Gastroesophageal sphincter (tissue), 3 donors: ENCODE measurements at regions not wholly inside any gene's neighbourhood (a gene's known extent, or its start where the extent isn't known, plus 50 kb on each side); places are given as distances from the start of the nearest gene placed in this dataset.

Experiments used
- EP300 ChIP-seq: sonication (generic); formaldehyde crosslinking; IDR thresholded peaks from one replicate; pipeline ENCODE4 v1.6.1; 2017; ENCODE audit warnings: antibody characterized with exemption, mild to moderate bottlenecking
- POLR2A ChIP-seq, 2 donors: fragments of 450-650 bp; IDR thresholded peaks; one replicate each; pipeline ENCODE4 v1.6.1; 2017; ENCODE audit warnings: antibody characterized with exemption in 2 of 2, mild to moderate bottlenecking in 2 of 2, moderate library complexity in 1 of 2
- POLR2AphosphoS5 ChIP-seq: sonication (generic); formaldehyde crosslinking; IDR thresholded peaks from one replicate; pipeline ENCODE4 v1.6.1; 2017; ENCODE audit warnings: antibody characterized with exemption
- TF ChIP-seq, protein P1 (sequence below), 4 experiments: fragments of 200-600 bp in 2 of 4; fragments of 450-650 bp in 2 of 4; sonication (generic) in 1 of 4; IDR thresholded peaks; one replicate each; pipeline ENCODE4 v1.5.1; 2017 to 2019; ENCODE audit warnings: antibody characterized with exemption in 4 of 4, mild to moderate bottlenecking in 2 of 4, moderate library complexity in 2 of 4

DNA sequence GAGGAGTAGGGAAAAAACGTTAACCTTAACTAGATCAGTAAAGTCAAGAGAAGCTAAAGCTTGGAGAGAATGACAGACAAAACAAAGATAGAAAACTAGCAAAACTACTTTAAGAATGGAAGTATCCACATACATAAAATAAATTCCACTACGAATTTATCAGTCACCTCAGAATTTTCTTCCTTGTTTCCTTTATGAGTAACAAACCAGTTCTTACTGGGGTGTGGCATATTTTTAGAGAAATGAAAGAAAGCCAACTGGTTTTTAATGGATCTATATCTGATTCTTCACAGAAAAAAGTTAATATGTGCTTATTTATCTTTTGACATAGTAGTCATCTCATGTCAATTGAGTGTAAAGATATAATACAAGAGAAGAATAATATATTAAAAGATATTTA is 2033.7 kb upstream of the CELF4 start:
- no peak for TF ChIP-seq EP300
- TF ChIP-seq, protein P1, sequence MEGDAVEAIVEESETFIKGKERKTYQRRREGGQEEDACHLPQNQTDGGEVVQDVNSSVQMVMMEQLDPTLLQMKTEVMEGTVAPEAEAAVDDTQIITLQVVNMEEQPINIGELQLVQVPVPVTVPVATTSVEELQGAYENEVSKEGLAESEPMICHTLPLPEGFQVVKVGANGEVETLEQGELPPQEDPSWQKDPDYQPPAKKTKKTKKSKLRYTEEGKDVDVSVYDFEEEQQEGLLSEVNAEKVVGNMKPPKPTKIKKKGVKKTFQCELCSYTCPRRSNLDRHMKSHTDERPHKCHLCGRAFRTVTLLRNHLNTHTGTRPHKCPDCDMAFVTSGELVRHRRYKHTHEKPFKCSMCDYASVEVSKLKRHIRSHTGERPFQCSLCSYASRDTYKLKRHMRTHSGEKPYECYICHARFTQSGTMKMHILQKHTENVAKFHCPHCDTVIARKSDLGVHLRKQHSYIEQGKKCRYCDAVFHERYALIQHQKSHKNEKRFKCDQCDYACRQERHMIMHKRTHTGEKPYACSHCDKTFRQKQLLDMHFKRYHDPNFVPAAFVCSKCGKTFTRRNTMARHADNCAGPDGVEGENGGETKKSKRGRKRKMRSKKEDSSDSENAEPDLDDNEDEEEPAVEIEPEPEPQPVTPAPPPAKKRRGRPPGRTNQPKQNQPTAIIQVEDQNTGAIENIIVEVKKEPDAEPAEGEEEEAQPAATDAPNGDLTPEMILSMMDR (IDR thresholded peaks at IDR 0.05), result no peak
- TF ChIP-seq POLR2AphosphoS5, result no peak
- TF ChIP-seq POLR2A (IDR thresholded peaks at IDR 0.05), result no peak
